Tibial nerve (tissue), 3 donors: ENCODE measurements at regions not wholly inside any gene's neighbourhood (a gene's known extent, or its start where the extent isn't known, plus 50 kb on each side); places are given as distances from the start of the nearest gene placed in this dataset.

Experiments
- POLR2A ChIP-seq, 2 donors: fragments of 450-650 bp; IDR thresholded peaks; one replicate each; pipeline ENCODE4 v1.6.1; 2017; ENCODE audit warnings: antibody characterized with exemption in 2 of 2, mild to moderate bottlenecking in 2 of 2, moderate library complexity in 2 of 2
- TF ChIP-seq, protein P1 (sequence below), 5 experiments: fragments of 200-600 bp in 3 of 5; fragments of 450-650 bp in 2 of 5; sonication (generic) in 3 of 5; IDR thresholded peaks; one replicate each; pipeline ENCODE4 v1.5.1; 2016 to 2019; ENCODE audit warnings: antibody characterized with exemption in 5 of 5, mild to moderate bottlenecking in 3 of 5, moderate library complexity in 2 of 5

DNA sequence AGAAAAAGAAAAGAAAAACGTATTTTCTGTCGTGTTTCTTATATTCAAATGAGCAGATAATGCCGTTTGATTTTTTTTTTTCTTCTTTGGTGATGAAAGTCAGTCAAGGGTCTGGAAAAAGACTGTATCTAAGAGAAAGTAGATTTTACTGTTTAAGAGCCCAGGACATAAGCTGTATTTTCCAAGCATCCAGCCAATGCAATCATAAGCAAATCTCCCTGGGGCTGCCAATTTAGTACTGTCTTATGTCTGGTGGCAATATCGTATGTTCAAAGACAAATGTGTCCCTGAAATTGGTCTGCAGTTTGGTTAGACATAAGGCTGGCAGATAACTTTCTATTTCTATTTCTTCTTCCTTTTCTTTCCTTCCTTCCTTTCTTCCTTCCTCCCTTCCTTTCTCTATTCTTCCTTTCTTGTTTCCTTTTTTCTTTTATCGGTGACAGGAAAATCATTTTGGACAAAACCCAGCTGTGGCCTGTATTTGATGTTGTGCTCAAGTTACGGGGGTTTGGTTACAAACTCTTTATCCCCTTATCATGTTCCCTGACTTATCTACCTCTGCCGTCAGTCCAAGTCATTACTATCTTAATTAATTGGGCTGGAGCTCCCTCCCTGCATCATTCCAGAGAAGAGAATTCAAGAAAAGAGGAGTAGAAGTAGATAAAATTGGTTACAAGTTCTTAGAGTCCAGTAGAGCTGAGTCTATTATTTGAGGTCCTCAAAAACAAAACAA is 683.4 kb upstream of the FSHR start:
- TF ChIP-seq, protein P1, sequence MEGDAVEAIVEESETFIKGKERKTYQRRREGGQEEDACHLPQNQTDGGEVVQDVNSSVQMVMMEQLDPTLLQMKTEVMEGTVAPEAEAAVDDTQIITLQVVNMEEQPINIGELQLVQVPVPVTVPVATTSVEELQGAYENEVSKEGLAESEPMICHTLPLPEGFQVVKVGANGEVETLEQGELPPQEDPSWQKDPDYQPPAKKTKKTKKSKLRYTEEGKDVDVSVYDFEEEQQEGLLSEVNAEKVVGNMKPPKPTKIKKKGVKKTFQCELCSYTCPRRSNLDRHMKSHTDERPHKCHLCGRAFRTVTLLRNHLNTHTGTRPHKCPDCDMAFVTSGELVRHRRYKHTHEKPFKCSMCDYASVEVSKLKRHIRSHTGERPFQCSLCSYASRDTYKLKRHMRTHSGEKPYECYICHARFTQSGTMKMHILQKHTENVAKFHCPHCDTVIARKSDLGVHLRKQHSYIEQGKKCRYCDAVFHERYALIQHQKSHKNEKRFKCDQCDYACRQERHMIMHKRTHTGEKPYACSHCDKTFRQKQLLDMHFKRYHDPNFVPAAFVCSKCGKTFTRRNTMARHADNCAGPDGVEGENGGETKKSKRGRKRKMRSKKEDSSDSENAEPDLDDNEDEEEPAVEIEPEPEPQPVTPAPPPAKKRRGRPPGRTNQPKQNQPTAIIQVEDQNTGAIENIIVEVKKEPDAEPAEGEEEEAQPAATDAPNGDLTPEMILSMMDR (IDR thresholded peaks at IDR 0.05) = no peak
- no peak for TF ChIP-seq POLR2A (IDR thresholded peaks at IDR 0.05)
